ENCODE measurements at regions not wholly inside any gene's neighbourhood (a gene's known extent, or its start where the extent isn't known, plus 50 kb on each side); places are given as distances from the start of the nearest gene placed in this dataset.

DNA sequence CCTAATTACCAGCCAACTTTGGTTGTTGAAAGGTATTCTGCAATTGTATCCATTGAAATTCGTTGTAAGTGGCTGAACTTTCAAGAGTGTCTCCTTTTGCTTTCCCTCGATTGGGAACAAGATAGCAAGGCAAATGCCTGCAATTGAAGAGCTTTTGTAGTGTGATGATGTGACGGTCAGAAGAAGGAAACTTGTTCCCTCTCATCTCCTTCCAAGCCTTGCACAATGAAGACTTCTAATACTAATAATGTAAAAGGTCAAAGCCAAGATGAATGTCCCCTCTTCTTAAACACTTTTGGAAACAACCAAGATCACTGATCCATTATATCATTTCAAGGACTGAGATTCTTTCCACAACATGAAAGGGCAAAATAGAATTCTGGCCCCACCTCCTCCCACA, 101.9 kb upstream of the LMCD1 start:
- intact Hi-C loops (cut with DNase I), result no loop called here
- no peak overlapping the region for H3K27ac ChIP-seq
- H3K4me3 ChIP-seq, result no peak overlapping the region
- no peak overlapping the region for H3K9ac ChIP-seq (ENCODE audit: low read depth in 2 of 2, low read length in 2 of 2)
- no peaks in the 10 kb centered on the region for H3K36me3 ChIP-seq
- no peaks in the 10 kb centered on the region for H3K9me3 ChIP-seq
- no peak for DNase-seq
- no peaks in the 10 kb centered on the region for H3K27me3 ChIP-seq
- H3K4me1 ChIP-seq, result no peaks in the 10 kb centered on the region
- TF ChIP-seq, protein P1, sequence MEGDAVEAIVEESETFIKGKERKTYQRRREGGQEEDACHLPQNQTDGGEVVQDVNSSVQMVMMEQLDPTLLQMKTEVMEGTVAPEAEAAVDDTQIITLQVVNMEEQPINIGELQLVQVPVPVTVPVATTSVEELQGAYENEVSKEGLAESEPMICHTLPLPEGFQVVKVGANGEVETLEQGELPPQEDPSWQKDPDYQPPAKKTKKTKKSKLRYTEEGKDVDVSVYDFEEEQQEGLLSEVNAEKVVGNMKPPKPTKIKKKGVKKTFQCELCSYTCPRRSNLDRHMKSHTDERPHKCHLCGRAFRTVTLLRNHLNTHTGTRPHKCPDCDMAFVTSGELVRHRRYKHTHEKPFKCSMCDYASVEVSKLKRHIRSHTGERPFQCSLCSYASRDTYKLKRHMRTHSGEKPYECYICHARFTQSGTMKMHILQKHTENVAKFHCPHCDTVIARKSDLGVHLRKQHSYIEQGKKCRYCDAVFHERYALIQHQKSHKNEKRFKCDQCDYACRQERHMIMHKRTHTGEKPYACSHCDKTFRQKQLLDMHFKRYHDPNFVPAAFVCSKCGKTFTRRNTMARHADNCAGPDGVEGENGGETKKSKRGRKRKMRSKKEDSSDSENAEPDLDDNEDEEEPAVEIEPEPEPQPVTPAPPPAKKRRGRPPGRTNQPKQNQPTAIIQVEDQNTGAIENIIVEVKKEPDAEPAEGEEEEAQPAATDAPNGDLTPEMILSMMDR (IDR thresholded peaks at IDR 0.05), result no peak

DNA sequence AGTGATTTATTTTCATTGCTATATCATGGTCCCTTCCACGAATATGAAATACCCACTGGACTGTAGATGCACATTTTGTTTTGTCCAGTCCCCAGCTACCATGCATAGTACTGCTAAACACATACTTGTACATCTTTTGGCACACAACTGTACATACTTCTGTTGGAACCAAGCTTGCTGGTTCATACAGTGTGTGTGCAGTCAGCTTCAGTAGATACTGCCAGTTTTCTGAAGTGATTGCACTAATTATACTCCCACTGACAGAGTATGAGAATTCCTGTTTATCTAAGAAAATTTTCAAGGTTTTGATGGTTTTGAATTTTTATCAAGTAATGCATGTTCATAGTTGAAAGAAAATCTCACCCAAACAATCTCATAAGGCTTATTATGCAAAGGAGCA, 100.7 kb upstream of the LMCD1 start:
- H3K36me3 ChIP-seq, result no peaks in the 10 kb centered on the region
- H3K9me3 ChIP-seq, result no peaks in the 10 kb centered on the region
- no peak for DNase-seq
- TF ChIP-seq, protein P1 (IDR thresholded peaks at IDR 0.05), result no peak
- intact Hi-C loops (cut with DNase I), result no loop called here
- H3K27ac ChIP-seq, result no peak overlapping the region
- no peaks in the 10 kb centered on the region for H3K27me3 ChIP-seq
- no peaks in the 10 kb centered on the region for H3K4me1 ChIP-seq
- no peak overlapping the region for H3K4me3 ChIP-seq
- no peak overlapping the region for H3K9ac ChIP-seq (ENCODE audit: low read depth in 2 of 2, low read length in 2 of 2)

DNA sequence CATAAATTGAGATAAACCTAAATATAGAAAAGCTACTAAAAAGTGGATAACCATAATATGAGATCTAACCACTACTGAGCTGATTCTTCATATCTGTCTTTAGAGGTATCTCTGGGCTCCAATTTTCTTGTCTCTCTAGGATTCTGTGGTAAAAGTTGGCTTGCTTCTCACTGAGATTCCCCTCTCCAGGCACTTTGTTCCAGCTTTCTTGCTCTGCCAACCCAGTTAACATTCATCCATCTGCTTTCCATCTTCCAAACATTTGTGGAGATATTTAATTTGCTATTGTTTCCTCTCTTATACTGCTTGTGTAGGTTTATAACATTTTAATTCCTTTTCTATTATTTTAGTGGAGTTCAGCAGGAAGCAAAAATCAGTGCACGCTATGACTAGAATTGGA, 97.6 kb upstream of the LMCD1 start:
- no peak for DNase-seq
- TF ChIP-seq, protein P1 (IDR thresholded peaks at IDR 0.05), result no peak
- Histone ChIP-seq H3K36me3 (no peaks in the 10 kb centered on the region), H3K27ac (no peak overlapping the region), H3K9me3 (no peaks in the 10 kb centered on the region), H3K4me3 (no peak overlapping the region), H3K4me1 (no peaks in the 10 kb centered on the region), H3K9ac (ENCODE audit: low read depth in 2 of 2, low read length in 2 of 2) (no peak overlapping the region), H3K27me3 (no peaks in the 10 kb centered on the region)
- intact Hi-C loops (cut with DNase I), result no loop called here

DNA sequence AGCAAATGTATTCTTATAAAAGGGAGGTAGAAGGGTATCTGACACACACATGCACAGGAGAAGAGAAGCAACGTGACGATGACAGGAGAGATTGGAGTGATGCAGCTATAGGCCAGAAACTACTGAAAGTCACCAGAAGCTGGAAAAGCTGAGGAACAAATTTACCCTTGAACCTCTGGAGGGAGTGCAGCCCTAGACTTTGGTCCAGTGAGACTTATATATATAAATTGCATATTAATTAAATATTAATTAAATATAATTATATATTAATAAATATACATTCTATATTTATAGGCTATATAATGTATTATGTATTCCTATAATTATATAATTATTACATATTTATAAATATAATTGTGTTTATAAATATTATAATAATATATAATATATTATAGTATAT, 96.5 kb upstream of the LMCD1 start:
- Histone ChIP-seq H3K9ac (ENCODE audit: low read depth in 2 of 2, low read length in 2 of 2) (no peak overlapping the region), H3K27me3 (no peaks in the 10 kb centered on the region), H3K4me3 (no peak overlapping the region), H3K4me1 (no peaks in the 10 kb centered on the region), H3K36me3 (no peaks in the 10 kb centered on the region), H3K27ac (no peak overlapping the region), H3K9me3 (no peaks in the 10 kb centered on the region)
- TF ChIP-seq, protein P1 (IDR thresholded peaks at IDR 0.05), result no peak
- intact Hi-C loops (cut with DNase I), result no loop called here
- DNase-seq, result no peak

DNA sequence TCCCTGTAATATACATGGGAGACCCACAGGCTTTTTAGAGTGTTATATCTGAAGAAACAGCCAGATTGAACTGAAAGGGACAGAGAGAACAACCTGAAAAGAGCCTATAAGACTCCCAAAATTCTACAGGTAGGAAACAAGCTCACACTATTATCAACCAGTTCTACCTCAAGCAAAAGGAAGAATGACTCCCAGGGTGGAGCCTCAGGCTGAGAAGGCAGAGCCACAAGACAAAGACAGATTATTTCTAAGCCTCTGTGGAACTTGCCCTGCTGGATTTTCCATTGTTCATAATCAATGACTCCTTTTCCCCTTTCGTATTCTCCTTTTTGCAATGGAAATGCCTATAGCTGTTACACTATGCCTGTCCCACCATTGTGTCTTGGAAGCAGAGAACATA, 95.1 kb upstream of the LMCD1 start:
- no peaks in the 10 kb centered on the region for H3K9me3 ChIP-seq
- H3K36me3 ChIP-seq, result no peaks in the 10 kb centered on the region
- TF ChIP-seq, protein P1 (IDR thresholded peaks at IDR 0.05), result no peak
- no peaks in the 10 kb centered on the region for H3K4me1 ChIP-seq
- no peak overlapping the region for H3K9ac ChIP-seq (ENCODE audit: low read depth in 2 of 2, low read length in 2 of 2)
- DNase-seq, result no peak
- no peak overlapping the region for H3K4me3 ChIP-seq
- no peak overlapping the region for H3K27ac ChIP-seq
- intact Hi-C loops (cut with DNase I), result no loop called here
- no peaks in the 10 kb centered on the region for H3K27me3 ChIP-seq
